Activated T-cell treated with anti-CD3 and anti-CD28 coated beads, Interleukin-2, amount 50 U/mL, for 4 hours (primary cell): ENCODE measurements at regions not wholly inside any gene's neighbourhood (a gene's known extent, or its start where the extent isn't known, plus 50 kb on each side); places are given as distances from the start of the nearest gene placed in this dataset.
"Not testable (repeated sequence)": the region's sequence is repeated elsewhere in the genome, so short reads cannot be mapped to it uniquely, and the experiment has no call there.

ENCODE experiments used
- ATAC-seq, 2 donors: fragments of 200-7000 bp; cut with Tn5 transposase; one replicate each; pipeline ENCODE4 v1.10.0; 2021
- DNase-seq: peaks from one replicate; pipeline ENCODE4 v3.0.0-alpha.2; 2020
- H3K27me3 Mint-ChIP-seq: one replicate; pipeline ENCODE4 v1.8.0; 2021; ENCODE audit warnings: low read depth, mixed read lengths
- H3K36me3 Mint-ChIP-seq: one replicate; pipeline ENCODE4 v1.8.0; 2022; ENCODE audit warnings: mixed read lengths; ENCODE audit not compliant: insufficient read depth
- H3K4me1 Mint-ChIP-seq: one replicate; pipeline ENCODE4 v1.8.0; 2021; ENCODE audit warnings: low read depth, mixed read lengths
- H3K4me3 Mint-ChIP-seq: one replicate; pipeline ENCODE4 v1.8.0; 2021; ENCODE audit warnings: mild to moderate bottlenecking, moderate library complexity, mixed read lengths
- H3K9me3 Mint-ChIP-seq: one replicate; pipeline ENCODE4 v1.8.0; 2021; ENCODE audit warnings: mixed read lengths

GRCh38 chr3:86782866-86783265 is 208.1 kb downstream of the VGLL3 start:
- Mint-ChIP-seq H3K4me1 (no peaks in the 10 kb centered on the region), H3K9me3 (no peaks in the 10 kb centered on the region), H3K36me3 (no peaks in the 10 kb centered on the region), H3K4me3 (no peak overlapping the region), H3K27me3 (no peaks in the 10 kb centered on the region)
- ATAC-seq (no peak), DNase-seq (no peak)

GRCh38 chr3:86782286-86782685 is 208.7 kb downstream of the VGLL3 start:
- Mint-ChIP-seq H3K27me3 (no peaks in the 10 kb centered on the region), H3K4me3 (no peak overlapping the region), H3K9me3 (no peaks in the 10 kb centered on the region), H3K36me3 (no peaks in the 10 kb centered on the region), H3K4me1 (no peaks in the 10 kb centered on the region)
- ATAC-seq (no peak), DNase-seq (no peak)

- ATAC-seq (no peak), DNase-seq (no peak)
- Mint-ChIP-seq H3K36me3 (no peaks in the 10 kb centered on the region), H3K4me3 (no peak overlapping the region), H3K4me1 (no peaks in the 10 kb centered on the region), H3K27me3 (no peaks in the 10 kb centered on the region), H3K9me3 (no peaks in the 10 kb centered on the region)
These were observed 216.8 kb downstream of the VGLL3 start for GRCh38 chr3:86774082-86774691.

- no peaks in the 10 kb centered on the region for H3K4me1 Mint-ChIP-seq
- no peaks in the 10 kb centered on the region for H3K36me3 Mint-ChIP-seq
- H3K4me3 Mint-ChIP-seq, result no peak overlapping the region
- H3K27me3 Mint-ChIP-seq, result no peaks in the 10 kb centered on the region
- no peaks in the 10 kb centered on the region for H3K9me3 Mint-ChIP-seq
- no peak for DNase-seq
- ATAC-seq, result no peak
These were observed 218.2 kb downstream of the VGLL3 start for GRCh38 chr3:86772699-86773098.

- H3K36me3 Mint-ChIP-seq, result no peaks in the 10 kb centered on the region
- ATAC-seq, result peak in 1 of 2 donors; percentile 30
- no peak for DNase-seq
- H3K4me3 Mint-ChIP-seq, result no peak overlapping the region
- H3K4me1 Mint-ChIP-seq, result no peaks in the 10 kb centered on the region
- H3K9me3 Mint-ChIP-seq, result no peaks in the 10 kb centered on the region
- no peaks in the 10 kb centered on the region for H3K27me3 Mint-ChIP-seq
These were observed 219.0 kb downstream of the VGLL3 start for GRCh38 chr3:86771741-86772512.

- Mint-ChIP-seq H3K4me1 (no peaks in the 10 kb centered on the region), H3K9me3 (peaks cover 2% of the 10 kb centered on the region), H3K4me3 (no peak overlapping the region), H3K36me3 (no peaks in the 10 kb centered on the region), H3K27me3 (no peaks in the 10 kb centered on the region)
- DNase-seq (no peak), ATAC-seq (no peak)
These were observed 224.6 kb downstream of the VGLL3 start for GRCh38 chr3:86766331-86766730.

- not testable (repeated sequence) for H3K9me3 Mint-ChIP-seq, H3K36me3 Mint-ChIP-seq, ATAC-seq, H3K27me3 Mint-ChIP-seq, H3K4me3 Mint-ChIP-seq, H3K4me1 Mint-ChIP-seq, DNase-seq
These were observed 233.4 kb downstream of the VGLL3 start for GRCh38 chr3:86757322-86758179.

GRCh38 chr3:86748015-86748414 is 242.9 kb downstream of the VGLL3 start:
- Mint-ChIP-seq H3K4me3 (no peak overlapping the region), H3K36me3 (no peaks in the 10 kb centered on the region)

GRCh38 chr3:86744051-86744450 is 246.9 kb downstream of the VGLL3 start:
- no peak overlapping the region for H3K4me3 Mint-ChIP-seq
- H3K36me3 Mint-ChIP-seq, result no peaks in the 10 kb centered on the region
- DNase-seq, result no peak
- no peak for ATAC-seq
- H3K27me3 Mint-ChIP-seq, result no peaks in the 10 kb centered on the region
- no peaks in the 10 kb centered on the region for H3K4me1 Mint-ChIP-seq
- H3K9me3 Mint-ChIP-seq, result peaks cover 10% of the 10 kb centered on the region

More at GRCh38 chr3:86748015-86748414, 242.9 kb downstream of the VGLL3 start:
- DNase-seq (no peak), ATAC-seq (no peak)
- Mint-ChIP-seq H3K9me3 (peaks cover 10% of the 10 kb centered on the region), H3K27me3 (no peaks in the 10 kb centered on the region), H3K4me1 (no peaks in the 10 kb centered on the region)

GRCh38 chr3:86743233-86743632 is 247.7 kb downstream of the VGLL3 start:
- no peaks in the 10 kb centered on the region for H3K27me3 Mint-ChIP-seq
- DNase-seq, result no peak
- ATAC-seq, result no peak

GRCh38 chr3:86740751-86741150 is 250.2 kb downstream of the VGLL3 start:
- Mint-ChIP-seq H3K36me3 (no peaks in the 10 kb centered on the region), H3K9me3 (peaks cover 6% of the 10 kb centered on the region), H3K27me3 (no peaks in the 10 kb centered on the region), H3K4me3 (no peak overlapping the region), H3K4me1 (no peaks in the 10 kb centered on the region)
- DNase-seq (no peak), ATAC-seq (no peak)

More at GRCh38 chr3:86743233-86743632, 247.7 kb downstream of the VGLL3 start:
- Mint-ChIP-seq H3K4me3 (no peak overlapping the region), H3K36me3 (no peaks in the 10 kb centered on the region), H3K9me3 (peaks cover 6% of the 10 kb centered on the region), H3K4me1 (no peaks in the 10 kb centered on the region)

GRCh38 chr3:86739244-86739643 is 251.7 kb downstream of the VGLL3 start:
- no peak for DNase-seq
- ATAC-seq, result no peak
- no peaks in the 10 kb centered on the region for H3K27me3 Mint-ChIP-seq
- no peaks in the 10 kb centered on the region for H3K4me1 Mint-ChIP-seq
- H3K9me3 Mint-ChIP-seq, result peaks cover 3% of the 10 kb centered on the region
- no peaks in the 10 kb centered on the region for H3K36me3 Mint-ChIP-seq
- no peak overlapping the region for H3K4me3 Mint-ChIP-seq

- H3K4me3 Mint-ChIP-seq, result no peak overlapping the region
- DNase-seq, result no peak
- peaks cover 3% of the 10 kb centered on the region for H3K9me3 Mint-ChIP-seq
- H3K27me3 Mint-ChIP-seq, result no peaks in the 10 kb centered on the region
- ATAC-seq, result no peak
- no peaks in the 10 kb centered on the region for H3K36me3 Mint-ChIP-seq
- H3K4me1 Mint-ChIP-seq, result no peaks in the 10 kb centered on the region
These were observed 252.3 kb downstream of the VGLL3 start for GRCh38 chr3:86738684-86739083.

- H3K36me3 Mint-ChIP-seq, result no peaks in the 10 kb centered on the region
- H3K4me1 Mint-ChIP-seq, result no peaks in the 10 kb centered on the region
These were observed 253.4 kb downstream of the VGLL3 start for GRCh38 chr3:86737517-86737916.

More at GRCh38 chr3:86737517-86737916, 253.4 kb downstream of the VGLL3 start:
- H3K27me3 Mint-ChIP-seq, result no peaks in the 10 kb centered on the region
- DNase-seq, result no peak
- no peak for ATAC-seq
- H3K9me3 Mint-ChIP-seq, result peaks cover 3% of the 10 kb centered on the region
- H3K4me3 Mint-ChIP-seq, result no peak overlapping the region
